ENCODE measurements at regions not wholly inside any gene's neighbourhood (a gene's known extent, or its start where the extent isn't known, plus 50 kb on each side); places are given as distances from the start of the nearest gene placed in this dataset.

- DNase-seq (ENCODE audit: low read depth): no peak
- TF ChIP-seq CTCF (IDR thresholded peaks at IDR 0.05; ENCODE audit: control insufficient read depth, insufficient read depth, low read depth, low read length, missing control alignments): no peak
- H3K4me3 ChIP-seq (ENCODE audit: control insufficient read depth, low read depth, low read length): no peak overlapping the region
Observed at GRCh38 chrX:9195199-9195880, 161.4 kb upstream of the FAM9B start.

GRCh38 chrX:9196961-9197640 is 163.2 kb upstream of the FAM9B start:
- no peak for DNase-seq (ENCODE audit: low read depth)
- TF ChIP-seq CTCF (IDR thresholded peaks at IDR 0.05; ENCODE audit: control insufficient read depth, insufficient read depth, low read depth, low read length, missing control alignments): no peak
- no peak overlapping the region for H3K4me3 ChIP-seq (ENCODE audit: control insufficient read depth, low read depth, low read length)

GRCh38 chrX:9204560-9204959 is 170.6 kb upstream of the FAM9B start:
- no peak overlapping the region for H3K4me3 ChIP-seq (ENCODE audit: control insufficient read depth, low read depth, low read length)
- DNase-seq (ENCODE audit: low read depth): no peak
- no peak for TF ChIP-seq CTCF (IDR thresholded peaks at IDR 0.05; ENCODE audit: control insufficient read depth, insufficient read depth, low read depth, low read length, missing control alignments)

- no peak for DNase-seq (ENCODE audit: low read depth)
- TF ChIP-seq CTCF (IDR thresholded peaks at IDR 0.05; ENCODE audit: control insufficient read depth, insufficient read depth, low read depth, low read length, missing control alignments): no peak
- H3K4me3 ChIP-seq (ENCODE audit: control insufficient read depth, low read depth, low read length): no peak overlapping the region
Observed at GRCh38 chrX:9205599-9206223, 171.8 kb upstream of the FAM9B start.

GRCh38 chrX:9207142-9207541 is 173.2 kb upstream of the FAM9B start:
- no peak for TF ChIP-seq CTCF (IDR thresholded peaks at IDR 0.05; ENCODE audit: control insufficient read depth, insufficient read depth, low read depth, low read length, missing control alignments)
- no peak overlapping the region for H3K4me3 ChIP-seq (ENCODE audit: control insufficient read depth, low read depth, low read length)
- no peak for DNase-seq (ENCODE audit: low read depth)

DNA sequence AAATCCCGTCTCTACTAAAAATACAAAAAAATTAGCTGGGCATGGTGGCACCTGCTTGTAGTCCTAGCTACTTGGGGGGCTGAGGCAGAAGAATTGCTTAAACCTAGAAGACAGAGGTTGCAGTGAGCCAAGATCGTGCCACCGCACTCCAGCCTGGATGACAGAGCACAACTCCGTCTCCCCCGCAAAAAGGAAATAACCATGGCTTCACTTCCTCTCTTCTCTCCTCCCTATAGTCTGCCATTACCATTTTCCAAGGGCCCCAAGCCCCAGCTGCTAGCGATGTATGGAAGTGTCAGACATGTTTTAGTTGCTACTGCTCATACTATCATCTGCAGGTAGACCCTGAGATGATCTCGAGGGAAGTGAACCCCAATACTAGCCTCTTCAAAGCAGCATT is 177.3 kb upstream of the FAM9B start:
- no peak for DNase-seq (ENCODE audit: low read depth)
- no peak for TF ChIP-seq CTCF (IDR thresholded peaks at IDR 0.05; ENCODE audit: control insufficient read depth, insufficient read depth, low read depth, low read length, missing control alignments)
- no peak overlapping the region for H3K4me3 ChIP-seq (ENCODE audit: control insufficient read depth, low read depth, low read length)

All from AG09309 (cell line).